Ishikawa (cell line): ENCODE measurements at regions not wholly inside any gene's neighbourhood (a gene's known extent, or its start where the extent isn't known, plus 50 kb on each side); places are given as distances from the start of the nearest gene placed in this dataset.

ENCODE experiments used
- CEBPB ChIP-seq: IDR thresholded peaks from 2 replicates; pipeline ENCODE4 v1.6.1; 2012
- CREB1 ChIP-seq: IDR thresholded peaks from 2 replicates; pipeline ENCODE4 v1.6.1; 2012; ENCODE audit warnings: low read depth
- EGR1 ChIP-seq: IDR thresholded peaks from 2 replicates; pipeline ENCODE4 v1.6.1; 2012
- EP300 ChIP-seq: IDR thresholded peaks from 2 replicates; pipeline ENCODE4 v1.6.1; 2012; ENCODE audit warnings: borderline replicate concordance
- FOXM1 ChIP-seq: IDR thresholded peaks from 2 replicates; pipeline ENCODE4 v1.6.1; 2012; ENCODE audit warnings: low read depth, borderline replicate concordance
- MAX ChIP-seq: IDR thresholded peaks from 2 replicates; pipeline ENCODE4 v1.6.1; 2012
- RAD21 ChIP-seq: IDR thresholded peaks from 2 replicates; pipeline ENCODE4 v1.6.1; 2012; ENCODE audit warnings: low read depth
- REST ChIP-seq: IDR thresholded peaks from 2 replicates; pipeline ENCODE4 v1.6.1; 2012; ENCODE audit warnings: low read depth, mild to moderate bottlenecking
- TAF1 ChIP-seq: IDR thresholded peaks from 2 replicates; pipeline ENCODE4 v1.6.1; 2012; ENCODE audit warnings: low read depth, mild to moderate bottlenecking
- TCF12 ChIP-seq: IDR thresholded peaks from 2 replicates; pipeline ENCODE4 v1.6.1; 2012; ENCODE audit warnings: low read depth
- TEAD4 ChIP-seq: IDR thresholded peaks from 2 replicates; pipeline ENCODE4 v1.6.1; 2012
- USF1 ChIP-seq: IDR thresholded peaks from 2 replicates; pipeline ENCODE4 v1.6.1; 2012
- YY1 ChIP-seq: IDR thresholded peaks from 2 replicates; pipeline ENCODE4 v1.6.1; 2012; ENCODE audit warnings: low read depth
- ZBTB7A ChIP-seq: IDR thresholded peaks from 2 replicates; pipeline ENCODE4 v1.6.1; 2012; ENCODE audit warnings: low read depth

DNA sequence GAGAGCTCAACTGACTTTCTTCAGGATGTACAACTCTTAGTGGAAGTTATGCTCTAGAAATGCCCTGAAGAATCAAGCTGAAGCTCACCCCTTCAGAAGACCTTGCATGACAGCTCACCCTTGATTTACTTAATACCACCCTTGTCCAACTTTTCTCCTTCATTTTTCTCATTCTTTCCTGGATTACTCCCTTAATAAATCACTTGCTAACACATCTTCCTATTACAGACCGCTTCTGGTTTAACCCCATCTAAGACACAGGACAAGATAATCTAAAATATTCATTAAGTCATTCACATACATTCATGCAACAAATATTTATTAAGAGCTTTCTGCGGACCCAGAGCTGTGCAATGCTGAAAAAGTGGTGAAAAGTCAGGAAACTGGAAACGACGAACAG, 630.7 kb upstream of the RORB start:
- TF ChIP-seq RAD21, result no peak
- no peak for TF ChIP-seq EGR1
- no peak for TF ChIP-seq REST
- TF ChIP-seq EP300, result no peak
- no peak for TF ChIP-seq FOXM1
- no peak for TF ChIP-seq YY1
- TF ChIP-seq CREB1, result no peak
- no peak for TF ChIP-seq MAX
- TF ChIP-seq TAF1, result no peak
- no peak for TF ChIP-seq ZBTB7A
- no peak for TF ChIP-seq USF1
- no peak for TF ChIP-seq CEBPB
- TF ChIP-seq TEAD4, result no peak
- TF ChIP-seq TCF12, result no peak
